ENCODE measurements at regions not wholly inside any gene's neighbourhood (a gene's known extent, or its start where the extent isn't known, plus 50 kb on each side); places are given as distances from the start of the nearest gene placed in this dataset.
"Not testable (repeated sequence)": the region's sequence is repeated elsewhere in the genome, so short reads cannot be mapped to it uniquely, and the experiment has no call there.

DNA sequence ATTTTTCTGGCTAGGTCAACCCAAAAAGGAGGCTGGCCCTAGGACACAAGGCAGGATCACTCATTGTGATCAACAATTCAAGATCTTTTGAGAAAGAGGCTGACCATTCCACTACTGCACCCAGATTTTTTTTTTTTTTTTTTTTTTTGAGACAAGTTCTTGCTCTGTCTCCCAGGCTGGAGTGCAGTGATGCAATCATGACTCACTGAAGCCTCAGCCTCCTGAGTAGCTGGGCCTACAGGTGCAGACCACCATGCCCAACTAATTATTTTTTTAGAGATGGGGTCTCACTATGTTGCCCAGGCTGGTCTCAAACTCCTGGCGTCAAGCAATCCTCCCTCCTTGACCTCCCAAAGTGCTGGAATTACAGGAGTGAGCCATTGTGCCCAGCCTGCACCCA is 265.4 kb downstream of the SOX9 start:
- H3K4me3 Mint-ChIP-seq; ATAC-seq; H3K27ac Mint-ChIP-seq; H3K4me1 Mint-ChIP-seq (ENCODE audit: low read depth in 2 of 2); H3K36me3 Mint-ChIP-seq; H3K9me3 Mint-ChIP-seq; DNase-seq (ENCODE audit: low spot score): not testable (repeated sequence)
- H3K27me3 Mint-ChIP-seq: peaks cover 5 to 15% of the 10 kb centered on the region in 2 donors

DNA sequence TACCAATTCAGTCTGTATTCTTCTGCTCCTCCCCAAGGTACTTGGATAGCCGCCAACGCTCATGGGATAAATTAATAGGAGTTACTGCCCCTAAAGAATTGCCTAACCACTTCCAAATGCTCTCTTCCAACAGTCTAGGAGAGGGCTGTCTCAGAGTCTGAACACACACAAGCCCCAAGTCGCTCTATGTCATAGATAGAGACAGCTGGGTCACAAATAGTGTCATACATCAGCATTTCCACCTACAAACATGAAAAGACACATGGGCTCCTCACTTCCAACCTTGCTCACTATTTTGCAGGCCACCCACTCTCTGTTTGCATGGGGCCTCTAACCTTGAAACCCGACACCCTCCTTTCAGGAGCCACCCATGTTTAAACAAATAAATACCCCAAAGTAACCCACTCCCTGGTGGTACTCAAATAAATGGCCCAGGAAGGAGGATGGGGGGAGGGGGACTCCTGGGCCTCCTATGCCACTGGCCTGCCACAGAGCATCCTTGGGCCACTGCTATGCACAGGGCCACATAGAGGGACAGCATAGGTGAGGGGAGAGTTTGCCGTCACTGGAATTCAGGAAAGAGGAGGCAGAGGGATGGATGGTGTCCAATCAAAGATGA is 265.9 kb downstream of the SOX9 start:
- no peaks in the 10 kb centered on the region for H3K36me3 Mint-ChIP-seq
- no peak for DNase-seq (ENCODE audit: low spot score)
- peaks cover 2% of the 10 kb centered on the region for H3K9me3 Mint-ChIP-seq
- H3K27ac Mint-ChIP-seq: no peak overlapping the region
- H3K4me3 Mint-ChIP-seq: no peak overlapping the region
- ATAC-seq: no peak
- no peaks in the 10 kb centered on the region for H3K4me1 Mint-ChIP-seq (ENCODE audit: low read depth in 2 of 2)
- peaks cover 5 to 15% of the 10 kb centered on the region in 2 donors for H3K27me3 Mint-ChIP-seq

DNA sequence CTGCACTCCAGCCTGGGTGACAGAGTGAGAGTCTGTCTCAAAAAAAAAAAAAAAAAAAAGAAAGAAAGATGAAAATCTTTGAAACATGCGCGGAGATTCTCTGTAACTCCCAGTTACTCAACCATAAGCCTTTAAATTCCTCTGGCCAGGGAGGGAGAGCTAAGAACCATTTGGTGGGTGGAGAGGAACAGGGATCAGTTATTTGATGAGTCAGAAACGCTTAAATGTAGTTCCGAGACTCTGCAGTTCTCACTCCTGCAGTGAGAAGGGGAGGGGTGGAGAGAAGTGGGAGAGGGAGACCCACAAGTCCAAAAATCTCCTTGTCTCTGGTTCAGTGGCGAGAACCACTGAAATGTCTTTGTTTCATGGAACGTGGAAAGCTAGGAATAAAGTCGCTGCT is 266.7 kb downstream of the SOX9 start:
- H3K9me3 Mint-ChIP-seq: peaks cover 2% of the 10 kb centered on the region
- no peaks in the 10 kb centered on the region for H3K36me3 Mint-ChIP-seq
- H3K4me1 Mint-ChIP-seq (ENCODE audit: low read depth in 2 of 2): no peaks in the 10 kb centered on the region
- H3K4me3 Mint-ChIP-seq: no peak overlapping the region
- peaks cover 5 to 13% of the 10 kb centered on the region in 2 donors for H3K27me3 Mint-ChIP-seq
- DNase-seq (ENCODE audit: low spot score): no peak
- no peak overlapping the region for H3K27ac Mint-ChIP-seq
- ATAC-seq: no peak

DNA sequence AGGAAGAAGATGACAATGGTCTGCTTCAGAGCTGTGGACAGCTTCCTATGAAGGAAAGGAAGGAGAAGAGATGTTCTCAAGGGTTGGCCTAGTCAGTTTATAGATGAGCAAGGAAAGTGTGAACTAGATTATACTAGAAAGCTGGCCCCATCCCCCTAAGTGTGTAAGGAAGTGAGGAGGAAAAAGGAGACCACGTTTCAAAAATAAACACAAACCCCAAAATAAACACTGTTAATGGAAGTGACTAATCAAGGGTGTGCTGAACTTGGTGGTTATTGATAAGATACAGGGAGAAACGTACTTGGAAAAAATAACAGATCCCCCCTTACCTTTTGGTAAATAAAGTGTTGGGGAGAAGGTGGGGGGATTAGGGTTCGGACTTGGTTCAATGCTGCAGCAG is 267.1 kb downstream of the SOX9 start:
- H3K9me3 Mint-ChIP-seq: peaks cover 2% of the 10 kb centered on the region
- H3K4me1 Mint-ChIP-seq (ENCODE audit: low read depth in 2 of 2): no peaks in the 10 kb centered on the region
- ATAC-seq (no peak), DNase-seq (ENCODE audit: low spot score) (no peak)
- no peak overlapping the region for H3K4me3 Mint-ChIP-seq
- no peaks in the 10 kb centered on the region for H3K36me3 Mint-ChIP-seq
- H3K27ac Mint-ChIP-seq: no peak overlapping the region
- H3K27me3 Mint-ChIP-seq: peaks cover 5 to 8% of the 10 kb centered on the region in 2 donors

DNA sequence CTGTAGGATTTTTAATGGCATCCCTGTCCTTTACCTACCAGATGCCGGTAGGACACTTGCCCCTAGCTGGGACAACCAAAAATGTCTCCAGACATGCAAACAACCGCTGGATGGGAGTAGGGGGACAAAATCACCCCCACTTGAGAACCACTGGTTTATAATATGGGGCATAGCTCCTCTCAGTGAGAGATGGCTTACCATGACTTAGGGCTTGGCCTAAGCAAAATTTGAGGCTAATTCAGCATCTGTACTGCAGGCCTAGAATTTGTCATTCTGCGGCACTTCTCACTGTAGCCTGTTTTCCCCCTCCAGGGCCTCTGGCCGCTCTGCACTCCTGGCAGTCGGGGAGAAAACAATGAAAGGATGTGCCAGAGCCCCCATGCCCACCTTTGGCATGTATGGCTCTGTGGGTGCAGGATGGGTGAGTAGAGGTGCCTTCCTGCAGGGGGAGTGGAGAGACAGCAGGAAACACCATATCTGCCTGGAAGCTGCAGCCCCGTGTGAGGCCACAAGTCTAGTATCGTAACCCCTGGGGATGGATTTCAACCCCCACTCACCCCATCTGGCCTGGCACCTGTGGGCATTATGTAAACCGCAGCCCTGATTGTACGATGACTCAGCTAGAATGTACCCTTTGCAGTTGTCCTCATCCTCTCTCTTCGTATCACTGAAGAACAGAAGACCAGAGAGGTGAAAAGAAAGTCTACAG is 268.1 kb downstream of the SOX9 start:
- ATAC-seq: no peak
- H3K27me3 Mint-ChIP-seq: peaks cover 5 to 8% of the 10 kb centered on the region in 2 donors

DNA sequence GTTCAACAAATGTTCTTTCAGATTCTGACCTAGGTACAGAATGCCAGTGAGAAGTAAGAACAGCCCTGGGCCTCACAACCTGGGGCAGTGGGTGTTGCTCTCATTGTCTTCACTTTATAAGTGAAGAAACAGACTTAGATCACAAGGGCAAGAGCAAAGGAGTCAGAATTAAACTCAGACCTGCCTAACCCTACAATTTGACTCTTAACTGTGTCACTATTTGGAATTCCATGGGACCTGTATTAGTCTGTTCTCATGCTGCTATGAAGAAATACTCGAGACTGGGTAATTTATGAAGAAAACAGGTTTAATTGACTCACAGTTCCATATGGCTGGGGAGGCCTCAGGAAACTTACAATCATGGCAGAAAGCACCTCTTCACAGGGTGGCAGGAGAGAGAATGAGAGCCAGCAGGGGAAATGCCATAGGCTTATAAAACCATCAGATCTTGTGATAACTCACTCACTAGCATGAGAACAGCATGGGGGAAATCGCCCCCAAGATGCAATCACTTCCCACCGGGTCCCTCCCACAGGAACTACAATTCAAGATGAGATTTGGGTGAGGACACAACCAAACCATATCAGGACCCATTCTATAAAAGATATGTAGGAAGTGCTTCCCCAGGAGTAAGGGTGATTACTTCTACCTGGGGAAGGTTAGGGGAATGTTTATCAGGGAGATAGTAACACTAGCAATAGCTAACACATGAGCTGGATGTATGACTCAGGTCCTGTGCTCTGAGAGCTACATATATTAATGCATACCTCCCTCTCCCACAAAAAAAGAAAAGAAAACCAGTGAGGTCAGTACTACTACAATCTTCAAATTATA is 270.1 kb downstream of the SOX9 start:
- H3K27me3 Mint-ChIP-seq: peaks cover 0 to 3% of the 10 kb centered on the region in 2 donors
- no peak for ATAC-seq
- no peaks in the 10 kb centered on the region for H3K9me3 Mint-ChIP-seq
- H3K27ac Mint-ChIP-seq: no peak overlapping the region
- H3K4me1 Mint-ChIP-seq (ENCODE audit: low read depth in 2 of 2): no peaks in the 10 kb centered on the region
- DNase-seq (ENCODE audit: low spot score): no peak
- H3K4me3 Mint-ChIP-seq: no peak overlapping the region
- H3K36me3 Mint-ChIP-seq: no peaks in the 10 kb centered on the region

More for the DNA sequence above, 268.1 kb downstream of the SOX9 start:
- Mint-ChIP-seq H3K27ac (no peak overlapping the region), H3K9me3 (peaks cover 2% of the 10 kb centered on the region), H3K4me3 (no peak overlapping the region), H3K4me1 (ENCODE audit: low read depth in 2 of 2) (no peaks in the 10 kb centered on the region), H3K36me3 (no peaks in the 10 kb centered on the region)
- DNase-seq (ENCODE audit: low spot score): no peak

DNA sequence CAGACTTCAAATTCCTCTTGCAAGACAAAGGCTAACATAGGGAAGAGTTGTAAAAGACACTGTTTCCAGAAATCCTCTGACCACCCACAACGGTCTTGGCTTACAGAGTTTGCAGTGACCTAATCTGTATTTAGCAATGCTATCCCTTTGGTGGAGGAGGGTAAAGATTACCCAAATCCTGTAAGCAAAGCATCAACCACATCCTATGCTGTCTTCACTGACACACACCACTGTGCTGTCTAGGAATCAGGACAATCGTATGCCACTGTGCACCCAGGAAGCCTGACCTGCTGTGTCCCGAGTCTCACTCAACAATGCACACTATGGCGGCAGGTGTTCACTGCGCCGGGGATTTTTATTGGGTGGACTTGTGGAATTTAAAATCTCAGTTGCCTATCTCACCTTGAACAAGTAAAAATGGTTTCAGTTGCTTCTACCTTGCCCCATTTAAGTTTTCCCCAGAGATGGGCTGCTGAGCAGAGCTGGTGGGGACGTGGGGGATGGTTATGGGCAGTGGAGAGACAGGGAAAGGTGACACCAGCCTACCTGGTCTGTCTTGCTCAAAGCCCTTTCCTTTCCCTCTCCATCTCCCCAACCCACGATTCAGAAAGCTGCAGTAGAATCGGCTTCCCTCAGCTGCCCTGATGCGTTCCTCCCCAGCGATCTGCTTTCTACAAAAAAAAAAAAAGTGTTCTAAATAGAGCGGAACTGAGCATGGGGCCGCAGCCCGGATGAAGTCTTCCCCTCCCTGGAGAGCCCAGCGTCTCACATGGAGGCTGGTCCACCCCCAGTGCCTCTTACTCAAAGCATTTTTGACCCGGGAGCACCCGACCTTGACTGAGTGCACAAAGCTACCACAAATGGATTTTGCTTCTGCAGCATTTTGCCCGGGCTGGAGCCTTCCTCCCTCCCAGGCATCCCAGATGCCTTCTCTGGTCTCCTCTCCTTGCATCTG is 271.5 kb downstream of the SOX9 start:
- Mint-ChIP-seq H3K27ac (no peak overlapping the region), H3K4me3 (no peak overlapping the region), H3K4me1 (ENCODE audit: low read depth in 2 of 2) (no peaks in the 10 kb centered on the region), H3K36me3 (no peaks in the 10 kb centered on the region), H3K9me3 (no peaks in the 10 kb centered on the region), H3K27me3 (peaks cover 0 to 3% of the 10 kb centered on the region in 2 donors)
- ATAC-seq: no peak
- DNase-seq (ENCODE audit: low spot score): no peak

DNA sequence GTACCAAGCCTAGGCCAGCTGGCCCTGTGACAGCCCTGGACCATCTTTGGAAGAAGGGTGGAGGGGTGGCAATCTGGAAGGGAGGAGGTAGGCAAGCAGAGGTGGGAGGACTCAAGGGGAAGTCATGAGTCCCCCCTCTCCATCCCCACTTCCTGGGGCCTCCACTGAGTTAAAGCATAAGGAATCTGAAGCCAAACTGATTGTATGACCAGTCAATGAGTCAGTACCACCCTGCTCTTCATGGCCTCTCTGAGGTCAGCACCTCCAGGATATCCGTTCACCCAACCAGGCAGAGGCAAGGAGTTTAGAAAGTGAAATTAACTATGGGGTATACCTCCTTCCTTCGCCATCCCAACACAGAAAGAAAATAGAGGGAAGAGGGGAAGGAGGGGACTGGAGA is 272.7 kb downstream of the SOX9 start:
- H3K27ac Mint-ChIP-seq: no peak overlapping the region
- no peaks in the 10 kb centered on the region for H3K9me3 Mint-ChIP-seq
- H3K4me3 Mint-ChIP-seq: no peak overlapping the region
- DNase-seq (ENCODE audit: low spot score): no peak
- H3K4me1 Mint-ChIP-seq (ENCODE audit: low read depth in 2 of 2): no peaks in the 10 kb centered on the region
- no peak for ATAC-seq
- H3K27me3 Mint-ChIP-seq: peaks cover 0 to 7% of the 10 kb centered on the region in 2 donors
- no peaks in the 10 kb centered on the region for H3K36me3 Mint-ChIP-seq

DNA sequence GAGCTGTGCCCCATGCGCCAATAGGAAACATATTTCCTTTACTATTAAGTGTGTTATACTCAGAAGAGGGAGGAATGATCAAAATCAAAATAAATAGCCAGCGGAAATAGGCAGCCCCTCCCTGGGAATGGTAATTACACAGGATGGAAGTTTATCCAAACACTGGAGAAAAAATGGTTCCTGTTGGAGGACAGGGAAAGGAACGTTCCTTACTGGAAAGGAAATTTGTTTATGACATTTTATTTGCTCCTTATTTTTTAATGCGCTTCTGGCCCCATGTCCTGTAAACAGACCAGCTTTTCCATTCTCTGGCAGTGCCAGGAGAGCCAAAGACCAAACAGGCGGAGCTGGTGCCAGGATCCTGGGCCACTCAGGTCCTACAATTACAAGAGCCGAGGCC is 273.7 kb downstream of the SOX9 start:
- ATAC-seq: no peak
- H3K36me3 Mint-ChIP-seq: no peaks in the 10 kb centered on the region
- H3K27me3 Mint-ChIP-seq: peaks cover 0 to 7% of the 10 kb centered on the region in 2 donors
- DNase-seq (ENCODE audit: low spot score): no peak
- H3K4me3 Mint-ChIP-seq: no peak overlapping the region
- no peak overlapping the region for H3K27ac Mint-ChIP-seq
- no peaks in the 10 kb centered on the region for H3K9me3 Mint-ChIP-seq
- H3K4me1 Mint-ChIP-seq (ENCODE audit: low read depth in 2 of 2): no peaks in the 10 kb centered on the region

DNA sequence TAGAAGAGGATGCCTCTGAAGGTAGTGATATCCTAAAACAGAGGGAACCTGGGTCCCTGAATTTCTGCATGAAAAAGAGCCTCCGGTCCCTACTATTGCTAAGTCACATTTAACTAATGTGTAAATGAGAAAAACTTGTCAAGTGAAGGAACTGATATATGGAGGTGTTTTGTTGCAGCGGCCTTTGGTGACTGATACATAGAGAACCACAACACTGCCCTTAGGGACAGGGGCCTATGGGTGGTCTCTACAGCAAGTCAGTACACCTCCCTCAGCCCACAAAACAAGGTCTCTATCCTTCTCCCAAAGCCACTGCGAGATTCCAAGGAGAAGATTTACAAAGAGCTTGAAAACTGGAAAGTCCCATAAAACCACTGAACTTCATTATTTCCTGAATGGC is 275.3 kb downstream of the SOX9 start:
- peaks cover 2 to 7% of the 10 kb centered on the region in 2 donors for H3K27me3 Mint-ChIP-seq
- H3K36me3 Mint-ChIP-seq: no peaks in the 10 kb centered on the region
- H3K9me3 Mint-ChIP-seq: peaks cover 3% of the 10 kb centered on the region
- no peak overlapping the region for H3K27ac Mint-ChIP-seq
- H3K4me3 Mint-ChIP-seq: no peak overlapping the region
- DNase-seq (ENCODE audit: low spot score): no peak
- no peak for ATAC-seq
- no peaks in the 10 kb centered on the region for H3K4me1 Mint-ChIP-seq (ENCODE audit: low read depth in 2 of 2)

DNA sequence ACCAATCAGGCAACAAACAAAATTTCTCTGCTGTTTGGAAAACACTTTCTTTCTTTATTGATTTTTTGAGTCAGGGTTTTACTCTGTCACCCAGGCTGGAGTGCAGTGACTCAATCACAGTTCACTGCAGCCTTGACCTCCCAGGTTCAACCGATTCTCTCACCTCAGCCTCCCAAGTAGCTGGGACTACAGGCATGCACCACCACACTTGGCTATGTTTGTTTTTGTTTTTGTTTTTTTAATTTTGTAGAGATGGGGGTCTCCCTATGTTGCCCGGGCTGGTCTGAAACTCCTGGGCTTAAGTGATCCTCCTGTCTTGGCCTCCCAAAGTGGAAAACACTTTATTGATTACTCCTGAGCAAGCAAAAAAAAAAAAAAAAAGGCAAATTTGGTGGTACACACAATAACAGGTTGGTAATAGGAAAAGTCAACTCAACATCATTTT is 276.4 kb downstream of the SOX9 start:
- no peak overlapping the region for H3K4me3 Mint-ChIP-seq
- no peak overlapping the region for H3K27ac Mint-ChIP-seq
- H3K9me3 Mint-ChIP-seq: peaks cover 4% of the 10 kb centered on the region
- no peaks in the 10 kb centered on the region for H3K4me1 Mint-ChIP-seq (ENCODE audit: low read depth in 2 of 2)
- H3K36me3 Mint-ChIP-seq: no peaks in the 10 kb centered on the region
- DNase-seq (ENCODE audit: low spot score) (no peak), ATAC-seq (no peak)
- peaks cover 2 to 7% of the 10 kb centered on the region in 2 donors for H3K27me3 Mint-ChIP-seq

DNA sequence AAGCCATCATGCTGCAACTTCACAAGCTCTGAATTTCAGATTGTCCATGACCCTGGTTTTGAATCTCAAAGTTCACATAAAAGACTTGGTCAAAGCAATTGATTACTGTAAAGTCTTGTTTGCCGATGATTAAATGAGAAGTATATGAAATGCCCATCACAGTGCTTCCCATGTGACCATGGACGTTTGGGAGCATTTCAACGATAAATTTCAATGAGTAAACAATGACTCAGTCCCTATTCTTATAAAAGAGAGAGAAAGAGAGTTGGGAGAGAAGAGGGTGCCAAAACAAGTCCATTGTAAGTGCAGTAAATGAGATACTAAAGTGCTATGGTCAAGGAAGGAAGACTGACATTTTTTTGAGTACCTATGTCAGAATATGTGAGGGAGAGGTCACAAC is 276.9 kb downstream of the SOX9 start:
- peaks cover 2 to 7% of the 10 kb centered on the region in 2 donors for H3K27me3 Mint-ChIP-seq
- H3K27ac Mint-ChIP-seq: no peak overlapping the region
- H3K9me3 Mint-ChIP-seq: peaks cover 4% of the 10 kb centered on the region
- no peak for DNase-seq (ENCODE audit: low spot score)
- H3K4me3 Mint-ChIP-seq: no peak overlapping the region
- no peaks in the 10 kb centered on the region for H3K4me1 Mint-ChIP-seq (ENCODE audit: low read depth in 2 of 2)
- H3K36me3 Mint-ChIP-seq: no peaks in the 10 kb centered on the region
- ATAC-seq: no peak

DNA sequence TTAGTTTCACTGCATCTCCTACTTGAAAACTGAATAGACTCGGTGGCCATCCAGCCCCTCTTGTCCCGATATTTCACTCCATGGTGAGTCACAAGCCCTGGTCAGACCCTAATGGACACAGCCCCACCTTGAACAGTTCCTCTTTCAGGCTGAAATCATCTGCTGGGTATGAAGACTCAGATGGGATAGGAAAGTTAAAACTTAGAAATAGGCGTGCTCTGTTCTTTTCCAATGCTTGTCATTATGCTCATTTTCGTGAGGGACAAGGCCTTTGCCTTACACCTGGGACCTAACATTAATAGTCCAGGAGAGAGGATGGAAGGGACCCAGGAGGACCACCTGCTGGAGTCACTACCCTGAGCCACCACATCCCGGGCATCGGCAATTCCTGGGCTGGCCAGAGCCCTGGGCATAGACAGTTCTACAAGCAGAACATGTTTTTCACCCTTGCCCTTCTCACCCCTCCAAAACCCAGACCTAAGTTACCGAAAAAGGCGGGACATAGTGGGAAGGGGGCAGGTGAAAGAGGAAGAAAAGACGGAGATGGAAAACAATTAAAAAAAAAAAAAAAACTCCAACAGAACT is 278.3 kb downstream of the SOX9 start:
- Mint-ChIP-seq H3K9me3 (peaks cover 4% of the 10 kb centered on the region), H3K36me3 (no peaks in the 10 kb centered on the region), H3K4me1 (ENCODE audit: low read depth in 2 of 2) (no peaks in the 10 kb centered on the region), H3K27me3 (peaks cover 2 to 7% of the 10 kb centered on the region in 2 donors), H3K27ac (no peak overlapping the region), H3K4me3 (no peak overlapping the region)
- no peak for DNase-seq (ENCODE audit: low spot score)
- ATAC-seq: no peak
